ENCODE measurements at regions not wholly inside any gene's neighbourhood (a gene's known extent, or its start where the extent isn't known, plus 50 kb on each side); places are given as distances from the start of the nearest gene placed in this dataset.
"Not testable (repeated sequence)": the region's sequence is repeated elsewhere in the genome, so short reads cannot be mapped to it uniquely, and the experiment has no call there.

- no peak for DNase-seq
Observed at GRCh38 chrX:94635003-94635402, 961.0 kb downstream of the FAM133A start.

- no peak for DNase-seq
Observed at GRCh38 chrX:94645726-94646125, 971.7 kb downstream of the FAM133A start.

- no peak for DNase-seq
Observed at GRCh38 chrX:94655180-94655579, 981.2 kb downstream of the FAM133A start.

DNA sequence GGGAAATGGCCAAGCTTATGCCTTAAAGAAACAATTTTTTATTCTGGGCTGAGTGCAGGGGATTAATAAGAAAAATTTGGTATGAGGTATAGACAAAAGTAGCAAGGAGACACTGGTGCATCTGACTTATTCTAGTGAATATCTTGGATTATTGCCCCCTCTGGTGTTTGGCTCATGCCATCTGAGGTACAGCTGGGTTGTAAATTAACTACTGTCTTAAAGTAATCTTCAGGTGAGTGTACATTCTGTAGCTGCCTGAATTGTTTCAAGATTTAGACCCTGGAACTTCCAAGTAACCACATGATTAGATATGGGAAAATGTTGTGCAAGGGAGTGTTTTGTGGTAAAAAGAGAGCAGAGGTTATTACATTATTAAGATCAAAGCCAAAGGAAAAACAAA is 988.7 kb downstream of the FAM133A start:
- no peak for DNase-seq

GRCh38 chrX:94676285-94676684 is 1002.3 kb downstream of the FAM133A start:
- DNase-seq, result no peak

GRCh38 chrX:94686071-94686470 is 1012.1 kb downstream of the FAM133A start:
- DNase-seq, result no peak

DNA sequence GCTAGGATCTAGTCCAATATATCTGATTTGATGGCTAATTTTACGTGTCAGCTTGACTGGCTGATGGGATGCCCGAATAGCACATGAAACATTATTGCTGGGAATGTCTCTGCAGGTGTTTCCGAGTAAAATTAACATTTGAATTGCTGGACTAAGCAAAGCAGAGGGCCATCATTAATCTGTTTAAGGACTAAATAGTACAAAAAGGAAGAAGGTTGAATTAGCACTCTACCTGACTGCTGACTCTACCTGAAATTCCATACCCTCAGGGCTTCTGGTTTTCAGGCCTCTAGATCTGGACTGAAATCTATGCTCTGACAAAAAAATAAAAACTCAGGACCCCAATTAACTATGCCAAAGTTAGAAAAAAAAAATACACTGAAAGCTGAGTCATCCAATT is 1021.9 kb downstream of the FAM133A start:
- DNase-seq, result no peak

- DNase-seq, result not testable (repeated sequence)
Observed at GRCh38 chrX:94704348-94705256, 1030.6 kb downstream of the FAM133A start.

DNA sequence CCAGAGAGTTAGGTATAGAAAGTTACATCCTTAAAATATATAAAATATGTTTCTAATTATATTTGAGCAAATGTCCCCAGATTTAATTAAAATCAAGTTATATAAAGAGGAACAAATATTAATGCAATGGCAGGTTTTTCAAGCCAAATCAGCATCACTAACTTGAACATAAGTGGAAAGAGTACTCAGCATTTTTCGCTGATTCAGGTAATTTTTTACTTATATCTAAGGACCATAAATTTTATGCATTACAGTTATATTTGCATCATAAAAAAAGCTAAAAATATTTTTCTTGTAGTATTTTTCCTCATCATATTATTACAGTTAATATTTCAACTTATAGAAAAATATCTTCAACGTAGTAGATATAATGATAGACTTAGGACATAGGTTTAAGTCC is 1047.4 kb downstream of the FAM133A start:
- no peak for DNase-seq

DNA sequence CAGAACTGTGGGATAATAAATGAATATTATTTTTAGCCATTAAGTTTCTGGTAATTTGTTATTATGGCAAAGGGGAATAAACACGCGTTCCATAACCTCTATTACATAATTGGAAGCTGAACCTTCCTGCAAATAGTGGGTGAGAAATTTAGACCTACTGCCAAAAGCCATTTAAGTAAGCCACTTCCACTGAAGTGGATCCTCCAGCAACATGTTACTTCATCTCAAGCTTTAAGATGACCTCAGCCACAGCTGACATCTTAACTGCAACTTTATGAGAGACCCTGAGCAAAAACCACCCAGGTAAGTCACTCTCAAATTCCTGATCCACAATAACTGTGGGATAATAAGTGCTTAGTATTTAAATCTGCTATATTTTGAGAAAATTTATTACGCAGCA is 1048.6 kb downstream of the FAM133A start:
- DNase-seq, result no peak

DNA sequence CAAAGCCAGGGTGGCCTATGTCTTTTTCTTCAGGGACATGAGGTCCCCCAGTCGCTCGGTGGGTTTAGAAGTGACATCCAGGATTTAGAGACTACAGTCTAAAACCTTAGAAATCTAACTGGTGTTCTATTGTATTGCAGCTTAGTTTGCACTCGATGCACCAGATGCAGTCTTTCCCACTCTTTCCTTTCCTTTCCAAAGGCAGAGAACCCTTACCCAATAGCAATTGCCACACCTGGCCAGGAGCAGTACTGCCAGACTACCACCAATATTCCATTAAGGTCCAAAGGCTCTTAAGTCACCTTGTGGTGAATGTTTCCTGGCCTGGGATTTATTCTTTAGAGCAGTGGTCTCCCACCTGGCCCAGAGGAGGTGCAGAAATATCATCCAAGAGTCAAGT is 1068.8 kb downstream of the FAM133A start:
- DNase-seq, result no peak

DNA sequence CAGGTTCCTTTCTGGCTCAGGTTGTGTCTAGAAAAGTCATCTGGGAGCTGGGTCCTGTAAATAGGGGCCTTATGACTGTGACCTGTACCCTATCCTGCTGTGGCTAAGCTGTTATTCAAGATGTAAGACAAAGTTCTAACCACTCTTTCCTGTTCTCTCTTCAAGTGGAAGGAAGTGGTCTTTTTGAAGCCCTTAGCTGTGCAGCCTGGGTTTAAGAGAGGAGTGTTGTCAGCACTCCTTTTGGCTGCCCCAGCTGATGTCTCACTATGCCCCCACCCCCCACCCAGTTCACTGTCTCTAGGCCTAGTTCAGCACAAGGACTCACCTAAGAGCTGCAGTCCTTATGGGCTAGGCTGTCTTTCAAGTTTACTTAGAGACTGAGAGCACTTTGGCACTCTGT is 1069.5 kb downstream of the FAM133A start:
- DNase-seq, result no peak

DNA sequence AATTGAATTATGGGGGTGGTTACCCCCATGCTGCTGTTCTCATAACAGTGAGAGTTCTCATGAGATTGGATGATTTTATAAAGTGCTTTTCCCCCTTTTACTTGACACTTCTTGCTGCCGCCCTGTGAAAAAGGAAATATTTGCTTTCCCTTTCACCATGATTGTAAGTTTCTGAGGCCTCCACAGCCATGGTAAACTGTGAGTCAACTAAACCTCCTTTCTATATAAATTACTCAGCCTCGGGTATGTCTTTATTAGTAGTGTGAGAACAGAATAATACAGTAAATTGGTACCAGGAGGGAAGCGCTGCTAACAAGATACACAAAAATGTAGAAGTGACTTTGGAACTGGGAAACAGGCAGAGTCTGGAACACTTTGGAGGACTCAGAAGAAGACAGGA is 1070.8 kb downstream of the FAM133A start:
- DNase-seq, result no peak

- DNase-seq, result no peak
Observed at GRCh38 chrX:94751611-94752010, 1077.6 kb downstream of the FAM133A start.

- no peak for DNase-seq
Observed at GRCh38 chrX:94752434-94753169, 1078.6 kb downstream of the FAM133A start.

DNA sequence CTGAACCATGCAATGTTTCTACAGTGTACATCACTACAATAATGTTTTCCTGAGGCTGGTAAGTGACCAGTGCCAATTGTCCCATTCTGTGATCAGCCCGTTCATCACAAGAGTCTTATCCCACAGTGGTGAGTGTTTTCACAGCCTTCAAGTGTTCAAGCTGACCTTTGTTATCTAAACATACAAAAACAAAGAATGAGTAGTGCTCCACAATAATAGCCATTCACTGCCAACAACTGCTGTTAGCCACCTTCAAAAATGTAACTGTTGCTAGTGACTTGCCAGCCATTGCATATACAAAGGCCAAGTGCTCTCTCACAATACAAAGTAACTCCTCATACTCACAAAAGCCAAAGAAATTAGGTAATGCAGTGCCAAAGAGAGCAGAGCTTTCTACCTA is 1084.1 kb downstream of the FAM133A start:
- DNase-seq, result no peak

GRCh38 chrX:94775640-94776039 is 1101.6 kb downstream of the FAM133A start:
- no peak for DNase-seq

DNA sequence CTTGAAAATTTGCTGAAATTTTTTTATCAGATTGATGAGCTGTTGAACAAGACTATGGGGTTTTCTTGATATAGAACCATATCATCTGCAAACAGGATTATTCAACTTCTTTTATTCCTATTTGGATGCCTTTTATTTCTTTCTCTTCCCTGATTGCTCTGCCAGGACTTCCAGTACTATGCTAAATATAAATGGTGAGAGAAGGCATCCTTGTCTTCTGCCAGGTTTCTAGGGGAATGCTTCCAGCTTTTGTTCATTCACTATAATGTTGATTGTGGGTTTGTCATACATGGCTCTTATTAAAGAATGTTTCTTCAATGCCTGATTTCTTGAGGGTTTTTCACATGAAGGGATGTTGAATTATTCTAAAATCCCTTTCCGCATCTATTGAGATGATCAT is 1139.5 kb downstream of the FAM133A start:
- DNase-seq, result no peak

- no peak for DNase-seq
Observed at GRCh38 chrX:94814216-94814615, 1140.2 kb downstream of the FAM133A start.

DNA sequence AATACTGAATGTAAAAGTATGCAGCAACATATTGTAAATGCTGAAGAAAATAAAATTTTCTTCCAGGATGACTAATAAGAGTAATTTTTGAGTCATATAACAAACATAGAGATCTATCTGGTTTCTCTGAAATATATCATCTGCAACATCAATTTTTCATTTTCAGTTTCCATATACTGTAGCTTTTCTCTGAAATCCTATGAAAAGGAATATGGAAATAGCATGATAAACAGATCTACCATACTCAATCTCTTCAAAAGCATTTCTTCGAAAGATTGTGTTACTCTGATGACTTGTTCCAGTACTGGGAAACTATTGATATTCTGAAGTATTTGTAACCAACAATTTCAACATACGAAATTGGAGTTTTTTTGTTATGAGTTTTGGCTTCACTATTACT is 1156.7 kb downstream of the FAM133A start:
- DNase-seq, result no peak

DNA sequence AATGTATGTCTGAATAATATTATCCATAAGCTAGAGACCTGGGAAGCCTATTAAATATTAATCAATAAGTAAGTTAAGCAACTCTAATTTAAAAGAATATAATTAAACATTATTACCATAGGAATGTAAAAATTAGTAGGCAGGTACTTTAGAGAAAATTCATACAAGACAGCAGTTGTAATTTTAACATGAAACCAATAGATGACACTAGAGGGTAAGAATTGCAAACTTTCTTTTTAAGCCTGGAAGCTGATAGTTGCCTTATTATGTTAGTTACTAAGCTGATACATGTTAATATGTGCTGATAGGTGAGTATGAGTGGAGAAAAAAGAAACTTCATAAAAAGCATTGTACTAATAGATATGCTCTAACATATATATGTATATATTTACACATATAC is 1157.4 kb downstream of the FAM133A start:
- DNase-seq, result peak; percentile 26

- DNase-seq, result no peak
Observed at GRCh38 chrX:94834226-94834625, 1160.2 kb downstream of the FAM133A start.

GRCh38 chrX:94850811-94851210 is 1176.8 kb downstream of the FAM133A start:
- DNase-seq, result peak; percentile 25

DNA sequence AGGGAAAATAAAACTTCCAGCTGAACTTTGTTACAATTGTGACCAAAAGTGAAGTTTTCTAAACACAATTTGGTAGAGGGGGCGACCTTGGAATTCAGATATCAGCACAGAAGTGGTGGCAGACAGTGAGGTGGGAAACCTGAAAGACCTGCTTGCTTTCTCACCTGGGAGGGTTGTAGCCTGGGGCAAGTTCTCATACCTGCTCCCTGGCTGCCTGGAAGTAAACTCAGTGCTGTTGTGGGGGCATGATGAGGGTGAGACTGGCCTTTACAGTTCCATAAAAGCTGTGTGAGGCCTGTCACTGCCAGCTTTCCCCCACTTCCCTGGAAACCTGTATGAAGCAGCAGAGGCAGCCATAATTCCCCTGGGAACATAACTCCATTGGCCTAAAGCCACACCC is 1180.2 kb downstream of the FAM133A start:
- no peak for DNase-seq

Data from NCI-H1417 treated with DMSO at 0.1 percent for 48 hours (cell line).